Medulla oblongata (tissue), 1 donor: ENCODE measurements at regions not wholly inside any gene's neighbourhood (a gene's known extent, or its start where the extent isn't known, plus 50 kb on each side); places are given as distances from the start of the nearest gene placed in this dataset.
"Not testable (repeated sequence)": the region's sequence is repeated elsewhere in the genome, so short reads cannot be mapped to it uniquely, and the experiment has no call there.

Source experiments
- DNase-seq: peaks from one replicate; pipeline ENCODE4 v3.0.0-alpha.2; 2015; ENCODE audit errors: extremely low spot score

DNA sequence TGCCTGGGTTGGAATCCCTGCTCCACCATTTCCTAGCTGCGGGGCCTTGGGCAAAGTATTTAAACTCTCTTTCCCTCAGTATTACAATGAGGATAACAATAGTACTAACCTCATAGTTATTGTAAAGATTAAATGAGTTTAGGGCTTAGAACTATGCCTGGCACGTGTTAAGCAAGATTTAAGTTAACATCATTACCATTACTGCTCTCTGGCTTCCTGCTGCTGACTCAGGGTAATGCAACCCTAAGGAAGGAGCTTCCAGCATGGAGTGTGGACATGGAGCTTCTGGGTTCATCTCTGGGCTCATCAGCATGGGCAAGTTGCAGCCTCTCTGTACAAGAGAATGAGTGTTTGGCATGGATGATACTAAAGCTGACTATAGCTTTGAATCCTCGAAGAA is 374.2 kb upstream of the MAP2 start:
- no peak for DNase-seq

DNA sequence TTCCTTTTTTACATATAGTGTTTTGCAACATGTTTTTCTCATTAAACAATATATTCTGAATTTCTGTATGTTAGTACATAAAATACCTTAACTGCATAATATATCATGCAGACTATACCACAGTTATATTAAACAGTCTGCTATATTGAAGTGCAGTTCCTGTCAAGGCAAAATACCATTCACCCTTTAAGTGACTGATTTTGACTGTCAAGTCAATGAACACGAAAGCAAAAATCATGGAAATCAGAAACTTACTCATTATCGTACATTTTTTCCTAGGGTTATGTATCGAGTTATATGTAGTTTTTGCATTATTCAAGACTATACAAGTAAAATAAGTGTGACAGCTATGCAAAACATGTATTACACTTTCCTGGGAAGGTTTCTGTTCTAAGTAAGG is 361.6 kb upstream of the MAP2 start:
- DNase-seq: no peak

DNA sequence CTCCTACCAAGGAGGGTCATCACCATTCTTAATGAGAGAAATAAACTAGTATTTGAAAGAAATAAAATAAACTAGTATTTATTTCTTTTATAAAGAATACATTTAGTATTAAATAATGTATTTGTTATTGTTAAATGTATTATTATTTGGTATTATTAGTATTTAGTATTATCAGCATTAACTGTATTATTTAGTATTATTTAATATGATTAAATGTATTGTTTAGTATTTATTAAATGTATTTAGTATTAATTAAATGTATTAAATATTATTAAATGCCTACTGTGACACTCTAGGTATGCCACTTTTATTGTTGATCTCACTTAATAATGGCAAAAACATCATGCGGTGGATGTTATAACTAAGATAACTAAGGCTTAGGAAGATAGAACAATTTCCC is 353.6 kb upstream of the MAP2 start:
- DNase-seq: no peak

DNA sequence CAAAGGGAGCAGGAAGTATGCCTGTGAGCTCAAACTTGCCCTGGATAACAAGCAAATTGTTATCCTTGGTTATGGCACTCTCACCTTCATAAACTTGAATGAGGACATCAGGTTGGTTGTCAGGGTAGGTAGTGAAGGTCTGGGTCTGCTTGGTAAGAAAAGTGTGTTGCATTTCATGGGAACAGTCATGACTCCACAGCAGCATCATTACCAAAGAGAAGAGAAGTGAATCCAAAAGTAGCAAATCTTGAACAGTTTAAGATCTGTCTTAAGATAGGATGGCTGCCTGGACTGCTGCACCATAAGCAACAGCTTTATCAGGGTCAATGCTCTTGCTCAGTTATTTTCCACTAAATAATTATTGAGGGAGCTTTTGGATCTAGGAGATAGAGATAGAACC is 350.7 kb upstream of the MAP2 start:
- DNase-seq: no peak

DNA sequence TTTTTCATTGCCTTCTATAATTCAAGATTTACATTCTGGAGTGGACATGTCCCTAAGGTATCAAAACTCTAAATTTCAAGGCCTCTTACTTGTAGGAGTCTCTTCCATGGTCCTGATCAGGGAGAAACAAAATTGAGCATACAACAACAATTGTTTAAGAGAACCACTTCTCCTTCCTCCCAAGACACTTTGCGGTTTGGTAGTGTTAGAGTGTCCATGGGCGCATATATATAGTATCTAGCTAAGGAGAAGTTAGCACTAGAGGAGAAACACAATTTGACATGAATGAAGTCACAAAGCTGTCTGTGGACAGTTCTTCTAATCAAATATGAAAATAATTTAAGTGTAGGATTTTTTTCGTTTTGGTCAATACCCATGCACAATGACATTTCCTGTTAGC is 349.1 kb upstream of the MAP2 start:
- peak; percentile 58 for DNase-seq

DNA sequence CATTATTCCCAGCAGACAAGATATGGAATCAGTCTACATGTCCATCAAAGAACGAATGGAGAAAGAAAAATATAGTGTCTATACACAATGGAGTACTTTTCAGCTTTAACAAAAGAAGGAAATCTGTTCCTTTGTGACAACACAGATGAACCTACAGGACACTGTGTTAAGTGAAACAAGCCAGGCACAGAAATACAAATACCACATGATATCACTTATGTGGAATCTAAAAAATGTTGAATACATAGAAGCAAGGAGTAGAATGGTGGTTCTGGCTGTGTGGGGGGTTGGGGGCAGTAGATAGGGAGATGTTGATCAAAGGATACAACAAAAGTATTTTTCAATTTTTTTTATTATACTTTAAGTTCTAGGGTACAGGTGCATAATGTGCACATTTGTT is 347.7 kb upstream of the MAP2 start:
- no peak for DNase-seq

DNA sequence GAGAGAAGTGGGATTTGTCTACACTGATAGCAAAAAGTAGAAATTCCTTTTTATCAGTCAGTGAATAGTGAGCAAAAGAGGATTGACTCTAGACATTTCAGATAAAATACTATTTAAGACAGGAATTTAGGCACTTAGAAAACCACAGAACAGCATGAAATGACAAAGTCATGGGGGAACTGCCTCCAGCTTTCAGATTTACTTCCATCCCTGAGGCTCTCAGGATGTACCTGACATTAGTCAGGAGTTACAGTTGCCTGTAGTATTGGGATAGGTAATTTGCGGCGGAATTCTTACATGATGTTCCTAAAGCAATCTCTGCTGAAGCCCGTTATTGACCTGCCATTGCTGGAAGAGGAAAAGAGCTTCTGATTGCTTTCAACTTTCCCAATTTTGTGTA is 337.1 kb upstream of the MAP2 start:
- DNase-seq: no peak

DNA sequence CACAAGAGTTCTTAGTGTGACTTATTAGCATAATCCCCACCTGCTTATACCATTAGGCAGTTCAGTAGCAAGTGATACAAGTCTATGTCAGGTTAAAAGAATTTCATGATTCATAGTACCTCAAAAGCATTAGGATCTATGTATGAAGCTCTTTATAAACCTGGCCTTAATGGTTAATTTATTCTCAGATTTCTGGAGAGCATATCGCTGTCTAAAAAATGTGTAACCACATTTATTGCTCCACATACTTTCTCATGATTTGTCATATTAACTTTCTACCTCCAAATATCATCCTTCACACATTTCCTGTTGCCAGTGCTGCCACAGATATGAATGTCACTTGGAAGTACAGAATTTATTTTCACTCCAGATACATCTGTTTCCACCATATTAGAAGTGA is 332.8 kb upstream of the MAP2 start:
- DNase-seq: no peak

DNA sequence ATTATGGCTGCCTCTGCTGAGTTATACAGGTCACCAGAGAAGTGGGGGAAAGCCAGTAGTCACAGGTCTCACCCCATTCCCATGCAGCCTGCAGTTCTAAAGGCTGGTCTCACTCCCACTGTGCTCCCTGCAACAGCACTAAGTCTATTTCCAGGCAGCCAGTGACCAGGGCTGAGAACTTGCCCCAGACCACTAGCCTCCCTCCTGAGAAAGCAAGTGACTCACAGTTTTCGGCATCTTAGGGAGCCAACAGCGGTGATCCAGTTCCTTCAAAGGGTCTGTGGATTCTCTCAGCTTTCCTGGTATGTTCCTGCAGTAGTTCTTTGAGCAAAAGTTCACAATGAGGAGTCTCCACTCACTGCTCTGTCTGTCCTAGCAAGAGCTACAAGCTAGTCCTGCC is 329.6 kb upstream of the MAP2 start:
- DNase-seq: no peak

DNA sequence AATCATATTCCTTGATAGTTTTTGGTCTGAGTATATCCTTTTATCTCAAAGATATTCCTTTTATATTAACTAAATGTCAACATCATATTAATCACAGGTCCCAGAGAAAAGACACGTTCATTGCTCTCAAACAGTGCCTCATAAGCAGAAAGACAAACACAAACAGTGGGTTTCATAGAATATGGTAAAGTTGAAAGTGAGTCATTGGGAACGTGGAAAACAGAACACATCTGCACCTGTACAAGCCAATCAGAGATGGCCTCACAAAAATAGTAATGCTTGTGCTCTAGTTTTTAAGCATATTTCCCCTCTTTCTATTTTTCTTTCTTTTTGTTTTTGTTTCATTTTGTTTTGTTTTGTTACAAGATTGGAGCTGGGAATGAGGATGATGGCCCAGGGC is 328.4 kb upstream of the MAP2 start:
- DNase-seq: no peak

DNA sequence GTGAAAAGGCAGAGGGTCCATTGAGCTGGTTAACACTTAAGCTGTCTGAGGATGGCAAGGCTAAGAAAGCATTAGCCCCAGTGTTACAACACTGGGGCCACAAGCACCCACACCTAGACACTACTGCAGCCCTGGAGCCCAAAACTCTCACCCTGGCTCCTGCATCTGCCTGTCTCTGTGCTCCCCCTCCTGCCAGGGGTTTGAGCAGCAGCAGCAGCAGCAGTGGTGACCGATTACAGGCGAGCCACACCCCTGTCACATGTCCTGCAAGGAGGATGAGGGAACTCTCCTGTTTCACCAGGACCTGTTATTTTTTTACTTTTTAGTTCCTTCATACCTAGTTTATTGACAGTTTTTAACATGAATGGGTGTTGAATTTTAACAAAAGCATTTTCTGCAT is 326.7 kb upstream of the MAP2 start:
- DNase-seq: no peak

DNA sequence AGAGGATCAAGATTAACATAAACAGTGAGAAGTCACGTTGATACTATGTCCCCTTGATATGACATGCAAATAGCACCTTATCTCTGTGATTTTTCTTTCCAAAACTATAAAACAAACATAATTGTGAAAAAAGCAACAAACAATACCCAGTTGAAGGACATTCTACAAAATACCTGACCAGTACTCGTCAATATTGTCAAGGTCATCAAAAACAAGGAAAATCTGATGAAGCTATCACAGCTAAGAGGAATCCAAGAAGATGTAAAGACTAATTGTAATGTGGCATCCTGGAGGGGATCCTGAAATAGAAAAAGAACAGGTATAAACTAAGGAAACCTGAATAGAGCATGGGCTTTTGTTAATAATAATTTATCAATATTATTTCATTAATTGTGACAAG is 321.5 kb upstream of the MAP2 start:
- no peak for DNase-seq

DNA sequence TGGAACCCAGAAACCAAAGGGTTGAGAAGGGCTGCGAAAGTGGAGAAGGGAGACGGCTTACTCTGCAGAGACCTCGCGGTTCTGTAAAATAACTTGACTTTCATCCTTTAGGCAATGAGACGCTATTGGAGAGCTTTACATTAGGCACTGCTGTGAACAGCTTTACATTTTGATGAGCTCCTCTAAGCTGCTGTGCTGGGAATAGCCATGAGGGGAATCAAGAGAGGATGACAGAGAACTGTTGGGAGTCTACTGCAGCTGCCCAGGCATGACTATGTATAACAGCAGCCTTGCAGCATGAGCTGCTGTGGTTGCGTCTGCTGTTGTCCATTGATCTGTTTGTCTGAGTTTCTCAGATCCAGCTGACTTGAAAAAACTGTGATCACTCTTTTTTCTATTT is 310.8 kb upstream of the MAP2 start:
- DNase-seq: no peak

DNA sequence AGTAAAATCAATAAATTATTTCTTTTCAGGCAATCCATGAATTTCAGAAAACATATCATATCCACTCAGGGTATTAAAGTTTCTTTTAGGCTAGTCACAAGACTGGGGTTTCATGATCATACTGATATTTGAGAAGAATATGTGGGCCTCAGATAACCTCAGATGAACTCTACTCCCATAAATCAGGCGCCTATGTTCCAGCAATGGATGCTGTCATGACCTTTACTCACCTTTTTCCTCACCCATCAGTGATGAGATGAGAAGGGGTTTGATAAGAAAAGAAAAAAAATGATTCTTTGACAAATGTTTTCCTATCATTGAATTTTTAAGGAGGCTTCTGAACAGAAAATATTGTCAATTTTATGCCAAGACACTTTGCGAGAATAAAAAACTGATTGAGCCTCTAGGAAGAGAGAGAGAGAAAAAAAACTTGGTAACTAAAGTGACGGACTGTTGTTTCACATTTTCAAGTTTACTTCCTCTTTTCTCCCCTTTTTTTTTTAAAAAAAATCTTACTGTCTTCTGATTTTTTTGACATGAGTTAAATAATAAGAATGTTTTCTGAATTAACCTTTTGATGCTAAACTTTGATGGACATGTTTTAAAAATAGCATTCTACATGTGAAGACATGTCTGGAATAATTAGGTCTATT is 309.1 kb upstream of the MAP2 start:
- peak; percentile 7 for DNase-seq

DNA sequence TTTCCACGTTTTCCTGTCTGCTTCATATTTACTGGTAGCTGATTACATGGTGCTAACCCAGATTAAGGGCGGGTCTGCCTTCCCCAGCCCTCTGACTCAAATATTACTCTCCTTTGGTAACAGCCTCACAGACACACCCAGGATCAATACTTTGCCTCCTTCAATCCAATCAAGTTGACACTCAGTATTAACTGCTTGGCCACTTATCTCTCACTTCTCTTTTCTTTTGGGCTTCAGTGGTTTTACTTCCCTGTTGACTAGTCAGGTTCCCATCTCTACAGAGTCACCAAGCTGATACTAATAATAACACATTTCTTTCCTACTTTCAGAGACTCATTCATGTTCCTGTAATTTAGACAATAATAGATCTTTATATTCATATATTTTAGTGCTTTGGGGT is 302.2 kb upstream of the MAP2 start:
- DNase-seq: peak; percentile 60

DNA sequence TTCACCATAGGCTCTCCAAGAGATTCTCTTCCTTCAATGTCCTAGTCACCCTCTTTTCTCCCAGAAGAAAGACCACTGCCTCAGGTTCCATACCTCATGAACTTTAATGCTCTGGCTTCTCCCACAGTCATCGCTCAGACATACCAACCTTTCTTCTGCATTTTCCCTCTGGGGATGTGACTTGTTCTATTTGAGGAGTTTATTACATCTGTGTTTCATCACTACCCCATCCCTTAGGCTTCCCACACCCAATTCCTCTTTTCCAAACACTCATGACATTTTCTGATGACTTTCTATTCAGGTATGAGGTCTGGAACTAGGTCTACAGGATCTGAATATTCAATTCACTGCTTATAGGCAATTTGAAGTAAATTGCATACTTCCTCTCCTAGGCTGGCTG is 298.6 kb upstream of the MAP2 start:
- DNase-seq: no peak

DNA sequence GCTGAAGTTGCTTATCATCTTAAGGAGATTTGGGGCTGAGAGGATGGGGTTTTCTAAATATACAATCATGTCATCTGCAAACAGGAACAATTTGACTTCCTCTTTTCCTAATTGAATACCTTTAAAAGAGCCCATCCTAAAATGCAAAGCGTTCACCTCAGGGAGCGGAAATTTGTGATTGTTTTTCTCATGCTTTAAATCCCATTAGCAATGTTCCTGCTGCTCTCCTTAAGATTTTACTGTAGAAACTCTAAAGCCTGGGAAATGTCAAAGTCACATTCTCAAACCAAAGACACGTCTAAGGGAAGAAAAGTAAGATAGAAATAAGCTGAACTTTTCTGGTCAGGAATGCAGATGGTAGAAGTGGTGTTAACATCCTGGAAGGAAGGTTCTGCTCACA is 285.8 kb upstream of the MAP2 start:
- no peak for DNase-seq

DNA sequence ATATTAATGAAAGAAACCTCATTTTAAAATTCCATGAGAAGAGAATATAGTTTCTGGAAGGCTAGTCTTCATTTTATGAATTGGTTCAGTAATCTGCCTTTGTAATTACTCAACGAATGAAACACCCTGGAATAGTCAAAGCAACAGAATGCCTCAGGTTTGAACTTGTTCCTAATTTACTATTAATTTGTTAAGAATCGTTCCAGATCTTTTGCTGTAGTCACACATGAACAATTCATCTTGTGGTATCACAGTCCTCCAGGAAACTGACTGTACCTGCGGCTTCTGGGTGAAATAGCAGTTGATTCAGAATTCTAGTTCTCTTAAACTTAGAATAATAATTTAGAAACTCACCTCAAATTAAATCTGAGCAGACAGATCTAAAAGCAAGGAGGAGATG is 282.7 kb upstream of the MAP2 start:
- no peak for DNase-seq

DNA sequence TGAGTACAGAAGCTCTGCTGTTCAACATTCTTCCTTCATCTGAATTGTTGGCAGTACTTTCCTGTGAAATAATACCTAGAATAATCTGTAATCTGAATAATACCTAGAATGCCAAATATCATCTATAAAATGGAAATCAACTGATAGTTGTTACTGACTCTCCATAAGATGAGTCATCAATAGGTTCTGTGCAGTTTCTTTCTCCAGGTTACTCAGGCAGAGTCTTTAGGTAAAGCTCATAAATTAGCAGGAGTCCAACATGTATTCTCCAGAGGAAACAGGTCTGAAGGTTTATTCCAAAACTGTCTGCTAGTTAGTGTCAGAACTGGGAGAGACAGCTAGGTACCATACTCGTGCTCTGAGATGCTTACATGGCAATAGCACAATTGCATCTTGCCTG is 282.0 kb upstream of the MAP2 start:
- no peak for DNase-seq

DNA sequence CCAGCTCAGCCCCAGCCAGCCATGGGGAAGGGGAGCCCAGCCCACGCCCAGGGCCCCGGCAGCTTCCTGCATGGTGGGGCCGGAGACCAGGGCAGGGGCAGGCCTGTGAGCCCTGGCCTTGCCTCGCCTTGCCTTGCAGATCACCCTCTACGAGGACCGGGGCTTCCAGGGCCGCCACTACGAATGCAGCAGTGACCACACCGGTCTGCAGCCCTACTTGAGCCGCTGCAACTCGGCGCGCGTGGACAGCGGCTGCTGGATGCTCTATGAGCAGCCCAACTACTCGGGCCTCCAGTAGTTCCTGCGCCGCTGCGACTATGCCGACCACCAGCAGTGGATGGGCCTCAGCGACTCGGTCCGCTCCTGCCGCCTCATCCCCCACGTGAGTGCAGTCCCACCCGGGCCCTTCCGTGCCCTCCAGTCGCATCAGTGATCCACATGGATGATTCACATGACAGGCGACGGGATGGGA is 278.6 kb upstream of the MAP2 start:
- not testable (repeated sequence) for DNase-seq

DNA sequence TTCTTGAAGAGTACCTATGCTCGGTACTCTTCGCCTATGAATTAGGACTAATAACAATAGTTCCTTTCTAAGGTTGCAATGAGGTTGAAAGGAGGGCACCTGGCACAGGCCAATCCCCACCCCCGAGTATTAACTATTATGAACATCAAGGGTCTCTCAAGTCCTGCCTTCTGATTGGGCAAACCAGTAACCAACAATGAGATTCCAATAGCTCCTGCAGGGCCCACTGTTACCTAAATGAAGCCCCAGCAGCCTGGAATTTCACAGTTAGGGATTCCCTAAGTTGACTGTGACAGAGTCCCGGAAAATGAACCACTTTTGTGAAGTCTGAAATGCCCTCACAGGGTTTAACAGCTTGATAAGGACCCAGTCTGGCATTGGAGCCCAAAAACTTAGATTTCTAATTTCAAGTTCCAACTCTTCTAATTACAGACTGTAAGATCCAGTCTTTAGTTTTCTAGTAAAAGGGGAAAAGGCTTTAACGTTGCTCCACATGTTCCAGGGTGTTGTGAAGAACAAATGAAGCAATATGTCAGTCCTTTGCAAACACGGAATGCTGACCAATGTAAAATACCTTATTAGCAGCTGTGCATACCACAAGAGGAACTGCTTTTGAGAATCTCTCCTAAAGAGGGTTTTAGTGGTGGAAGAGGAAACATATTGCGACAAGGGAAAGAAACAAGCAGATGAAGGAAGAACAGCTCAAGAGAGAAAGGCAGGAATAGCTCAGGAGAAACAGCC is 277.7 kb upstream of the MAP2 start:
- peak; percentile 73 for DNase-seq

DNA sequence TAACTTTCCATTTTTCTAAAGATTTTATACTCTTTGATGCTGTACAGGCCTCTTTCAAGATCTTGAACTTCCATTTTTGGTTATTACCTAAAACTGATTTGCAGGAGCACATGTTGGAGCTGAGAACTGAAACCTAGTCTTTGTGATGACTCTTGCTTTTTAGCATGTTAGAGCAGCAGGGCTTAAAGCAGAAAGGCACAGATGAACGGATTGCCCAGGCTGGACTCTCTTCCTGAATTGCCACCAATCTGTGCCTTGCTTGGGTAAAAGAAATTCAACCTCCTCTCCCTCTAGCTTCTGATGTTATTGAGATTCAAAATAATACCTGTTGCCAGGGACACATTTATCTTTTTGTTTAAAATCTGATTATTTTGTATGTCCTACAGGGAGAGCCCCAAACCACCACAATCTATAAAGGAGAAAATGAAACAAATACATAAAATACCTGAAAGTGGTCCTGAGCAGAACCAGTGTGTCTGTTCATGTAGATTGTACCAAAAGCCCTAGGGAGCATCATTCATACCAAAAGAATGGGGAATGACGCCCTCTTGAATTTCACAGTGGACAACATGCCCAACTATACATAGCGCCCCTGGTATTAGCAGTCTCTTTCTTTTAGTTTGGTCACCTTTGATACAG is 277.0 kb upstream of the MAP2 start:
- DNase-seq: no peak

DNA sequence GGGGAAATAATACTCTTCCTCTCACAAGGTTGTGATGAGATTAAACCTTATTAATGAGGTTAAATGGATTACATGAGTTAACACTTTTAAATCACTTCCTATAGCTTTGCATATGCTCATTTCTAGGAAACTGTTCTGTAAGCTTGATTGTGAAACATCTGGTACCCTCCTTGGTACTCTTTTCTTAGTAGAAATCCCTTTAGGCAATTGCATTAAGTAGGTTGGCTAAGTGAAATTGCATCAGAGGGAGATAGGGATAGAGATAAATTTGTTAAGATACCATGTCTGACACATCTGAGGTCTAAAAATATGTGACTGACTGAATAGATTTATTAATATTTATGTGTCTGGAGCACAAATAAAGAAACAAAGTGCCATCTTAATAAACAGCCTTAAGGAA is 275.9 kb upstream of the MAP2 start:
- DNase-seq: no peak
